ENCODE measurements at regions not wholly inside any gene's neighbourhood (a gene's known extent, or its start where the extent isn't known, plus 50 kb on each side); places are given as distances from the start of the nearest gene placed in this dataset.

- intact Hi-C loops (cut with DNase I): no loop called here
- H3K27ac ChIP-seq: no peak overlapping the region
- TF ChIP-seq POLR2A (IDR thresholded peaks at IDR 0.05) (no peak), CTCF (IDR thresholded peaks at IDR 0.05) (no peak)
- H3K4me1 ChIP-seq: no peaks in the 10 kb centered on the region
- DNase-seq (no peak), ATAC-seq (no peak)
- H3K27me3 ChIP-seq: no peaks in the 10 kb centered on the region
- H3K9me3 ChIP-seq: peaks cover 0 to 5% (median 0%) of the 10 kb centered on the region in 12 donors
- no peaks in the 10 kb centered on the region for H3K36me3 ChIP-seq
- WGBS, 4 donors: 72 to 77% (median 73%) methylated on average over 2 of the region's 2 CpGs
- no peak overlapping the region for H3K4me3 ChIP-seq
Observed at GRCh38 chr11:87477321-87477720, 439.6 kb downstream of the TMEM135 start.

GRCh38 chr11:87473174-87473573 is 435.4 kb downstream of the TMEM135 start:
- Histone ChIP-seq H3K4me3 (no peak overlapping the region), H3K27me3 (no peaks in the 10 kb centered on the region), H3K36me3 (no peaks in the 10 kb centered on the region), H3K4me1 (no peaks in the 10 kb centered on the region), H3K27ac (no peak overlapping the region), H3K9me3 (peaks cover 0 to 5% (median 0%) of the 10 kb centered on the region in 12 donors)
- intact Hi-C loops (cut with DNase I): loop anchor here in 1 of 10 donors (5.0 kb wide), 1 partner anchor 1089 kb away; no protein-coding TSS in a partner anchor
- 60 to 86% (median 76%) methylated on average over 1 of the region's 1 CpG for WGBS, 4 donors
- no peak for TF ChIP-seq CTCF (IDR thresholded peaks at IDR 0.05)
- no peak for TF ChIP-seq POLR2A (IDR thresholded peaks at IDR 0.05)
- DNase-seq (no peak), ATAC-seq (no peak)

GRCh38 chr11:87466223-87466622 is 428.5 kb downstream of the TMEM135 start:
- Histone ChIP-seq H3K4me3 (no peak overlapping the region), H3K27ac (peak overlapping the region in 1 of 12 donors; percentile 33), H3K4me1 (peaks cover 0 to 9% (median 0%) of the 10 kb centered on the region in 12 donors), H3K9me3 (no peaks in the 10 kb centered on the region), H3K27me3 (no peaks in the 10 kb centered on the region), H3K36me3 (no peaks in the 10 kb centered on the region)
- ATAC-seq (peak in 2 of 4 donors; percentile 11 to 45), DNase-seq (no peak)
- 25 to 46% (median 31%) methylated on average over 2 of the region's 2 CpGs for WGBS, 4 donors
- intact Hi-C loops (cut with DNase I): no loop called here
- no peak for TF ChIP-seq POLR2A (IDR thresholded peaks at IDR 0.05)
- no peak for TF ChIP-seq CTCF (IDR thresholded peaks at IDR 0.05)

- intact Hi-C loops (cut with DNase I): no loop called here
- Histone ChIP-seq H3K36me3 (no peaks in the 10 kb centered on the region), H3K4me3 (no peak overlapping the region), H3K27ac (no peak overlapping the region), H3K4me1 (peaks cover 0 to 9% (median 0%) of the 10 kb centered on the region in 12 donors), H3K27me3 (no peaks in the 10 kb centered on the region), H3K9me3 (no peaks in the 10 kb centered on the region)
- 67 to 76% (median 72%) methylated on average over 4 of the region's 4 CpGs for WGBS, 4 donors
- ATAC-seq (no peak), DNase-seq (no peak)
- TF ChIP-seq POLR2A (IDR thresholded peaks at IDR 0.05) (no peak), CTCF (IDR thresholded peaks at IDR 0.05) (no peak)
Observed at GRCh38 chr11:87465716-87466115, 428.0 kb downstream of the TMEM135 start.

Measured in heart left ventricle (tissue), 16 donors.